ENCODE measurements at regions not wholly inside any gene's neighbourhood (a gene's known extent, or its start where the extent isn't known, plus 50 kb on each side); places are given as distances from the start of the nearest gene placed in this dataset.

DNA sequence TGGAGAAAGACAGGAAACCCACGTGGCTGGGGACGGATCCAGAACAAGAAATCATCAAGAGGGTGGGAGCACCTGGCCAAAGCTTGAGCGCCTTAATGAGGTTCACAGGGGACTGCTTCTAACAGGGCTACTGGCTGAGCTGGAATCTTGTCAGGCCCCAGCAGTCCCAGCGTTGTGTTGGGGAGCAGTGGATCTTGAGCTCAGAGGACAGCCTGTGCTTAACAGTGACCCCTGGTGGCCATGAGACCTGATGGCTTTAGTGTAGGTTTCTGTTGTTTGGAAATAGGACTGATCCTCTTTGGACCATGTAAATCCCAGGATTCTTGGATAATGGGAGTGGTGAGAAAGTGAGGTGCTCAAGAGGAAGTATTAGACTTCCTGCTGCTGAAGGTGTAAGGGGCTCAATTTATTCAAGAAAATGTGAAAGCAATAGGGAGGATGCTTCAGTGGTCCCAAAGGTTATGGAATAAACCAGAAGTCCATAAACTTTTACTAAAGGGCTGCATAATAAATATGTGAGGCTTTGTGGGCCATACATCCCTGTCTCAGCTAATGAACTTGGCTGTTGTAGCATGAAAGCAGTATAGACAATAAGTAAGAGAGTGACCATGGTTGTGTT is 216.2 kb downstream of the NFATC2 start:
- Histone ChIP-seq H3K79me2 (no peaks in the 10 kb centered on the region), H2AFZ (no peak overlapping the region), H3K4me3 (no peak overlapping the region), H3K9me3 (ENCODE audit: low read depth) (no peaks in the 10 kb centered on the region), H3K27me3 (no peaks in the 10 kb centered on the region), H3K4me2 (no peak overlapping the region), H3K36me3 (replicated peaks; ENCODE audit: insufficient read depth, low read depth) (no peaks in the 10 kb centered on the region), H3K27ac (no peak overlapping the region), H4K20me1 (ENCODE audit: insufficient read depth, poor library complexity, severe bottlenecking) (no peaks in the 10 kb centered on the region), H3K9me2 (replicated peaks; ENCODE audit: insufficient read depth) (no peaks in the 10 kb centered on the region), H3K4me1 (ENCODE audit: insufficient read depth) (no peaks in the 10 kb centered on the region)
- peak; percentile 71 for DNase-seq (ENCODE audit: low spot score)
- 69% methylated on average over 4 of the region's 4 CpGs for WGBS (ENCODE audit: low lambda C conversion rate, missing lambda C conversion rate)
- TF ChIP-seq, protein P1, sequence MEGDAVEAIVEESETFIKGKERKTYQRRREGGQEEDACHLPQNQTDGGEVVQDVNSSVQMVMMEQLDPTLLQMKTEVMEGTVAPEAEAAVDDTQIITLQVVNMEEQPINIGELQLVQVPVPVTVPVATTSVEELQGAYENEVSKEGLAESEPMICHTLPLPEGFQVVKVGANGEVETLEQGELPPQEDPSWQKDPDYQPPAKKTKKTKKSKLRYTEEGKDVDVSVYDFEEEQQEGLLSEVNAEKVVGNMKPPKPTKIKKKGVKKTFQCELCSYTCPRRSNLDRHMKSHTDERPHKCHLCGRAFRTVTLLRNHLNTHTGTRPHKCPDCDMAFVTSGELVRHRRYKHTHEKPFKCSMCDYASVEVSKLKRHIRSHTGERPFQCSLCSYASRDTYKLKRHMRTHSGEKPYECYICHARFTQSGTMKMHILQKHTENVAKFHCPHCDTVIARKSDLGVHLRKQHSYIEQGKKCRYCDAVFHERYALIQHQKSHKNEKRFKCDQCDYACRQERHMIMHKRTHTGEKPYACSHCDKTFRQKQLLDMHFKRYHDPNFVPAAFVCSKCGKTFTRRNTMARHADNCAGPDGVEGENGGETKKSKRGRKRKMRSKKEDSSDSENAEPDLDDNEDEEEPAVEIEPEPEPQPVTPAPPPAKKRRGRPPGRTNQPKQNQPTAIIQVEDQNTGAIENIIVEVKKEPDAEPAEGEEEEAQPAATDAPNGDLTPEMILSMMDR (IDR thresholded peaks at IDR 0.05; ENCODE audit: poor library complexity), result peak; percentile 58
- TF ChIP-seq EZH2 (IDR thresholded peaks at IDR 0.05; ENCODE audit: borderline replicate concordance), result no peak

DNA sequence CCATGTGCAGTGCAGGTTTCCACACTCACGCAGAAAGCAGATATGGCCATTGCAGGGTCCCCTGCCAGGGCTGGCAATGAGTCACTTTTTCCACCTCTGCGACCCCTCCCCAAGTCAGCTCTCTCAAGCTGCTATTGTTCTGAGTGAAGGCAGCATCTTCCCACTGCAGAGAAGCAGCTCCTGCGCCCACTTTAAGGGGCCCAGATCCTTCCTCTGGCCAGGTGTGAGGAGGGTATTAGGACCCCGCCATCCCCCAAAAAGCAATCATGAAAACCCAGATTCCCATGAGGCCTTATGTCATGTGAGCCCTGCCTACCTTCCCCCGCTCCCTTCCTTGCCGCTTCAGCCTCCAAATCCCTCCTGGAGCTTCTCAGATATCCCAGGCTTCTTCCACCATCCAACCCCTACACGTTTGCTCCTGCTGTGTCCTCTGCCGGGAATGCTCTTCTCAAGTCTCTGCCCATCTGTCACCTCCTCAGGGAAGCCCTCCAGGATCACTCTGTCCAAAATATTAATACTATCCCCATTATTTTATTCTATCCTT is 220.3 kb downstream of the NFATC2 start:
- Histone ChIP-seq H3K4me1 (ENCODE audit: insufficient read depth) (no peaks in the 10 kb centered on the region), H3K79me2 (no peaks in the 10 kb centered on the region), H3K4me2 (no peak overlapping the region), H3K4me3 (no peak overlapping the region), H2AFZ (no peak overlapping the region), H3K36me3 (replicated peaks; ENCODE audit: insufficient read depth, low read depth) (no peaks in the 10 kb centered on the region), H3K9me2 (replicated peaks; ENCODE audit: insufficient read depth) (no peaks in the 10 kb centered on the region), H3K27me3 (no peaks in the 10 kb centered on the region), H3K27ac (no peak overlapping the region), H3K9me3 (ENCODE audit: low read depth) (no peaks in the 10 kb centered on the region), H4K20me1 (ENCODE audit: insufficient read depth, poor library complexity, severe bottlenecking) (no peaks in the 10 kb centered on the region)
- DNase-seq (ENCODE audit: low spot score), result no peak
- 69% methylated on average over 8 of the region's 8 CpGs for whole genome bisulfite sequencing (ENCODE audit: low lambda C conversion rate, missing lambda C conversion rate)
- TF ChIP-seq EZH2phosphoT487 (IDR thresholded peaks at IDR 0.05; ENCODE audit: low read depth, severe bottlenecking, unreplicated experiment) (no peak), EZH2 (IDR thresholded peaks at IDR 0.05; ENCODE audit: borderline replicate concordance) (no peak)
- TF ChIP-seq, protein P1 (IDR thresholded peaks at IDR 0.05; ENCODE audit: poor library complexity), result no peak

DNA sequence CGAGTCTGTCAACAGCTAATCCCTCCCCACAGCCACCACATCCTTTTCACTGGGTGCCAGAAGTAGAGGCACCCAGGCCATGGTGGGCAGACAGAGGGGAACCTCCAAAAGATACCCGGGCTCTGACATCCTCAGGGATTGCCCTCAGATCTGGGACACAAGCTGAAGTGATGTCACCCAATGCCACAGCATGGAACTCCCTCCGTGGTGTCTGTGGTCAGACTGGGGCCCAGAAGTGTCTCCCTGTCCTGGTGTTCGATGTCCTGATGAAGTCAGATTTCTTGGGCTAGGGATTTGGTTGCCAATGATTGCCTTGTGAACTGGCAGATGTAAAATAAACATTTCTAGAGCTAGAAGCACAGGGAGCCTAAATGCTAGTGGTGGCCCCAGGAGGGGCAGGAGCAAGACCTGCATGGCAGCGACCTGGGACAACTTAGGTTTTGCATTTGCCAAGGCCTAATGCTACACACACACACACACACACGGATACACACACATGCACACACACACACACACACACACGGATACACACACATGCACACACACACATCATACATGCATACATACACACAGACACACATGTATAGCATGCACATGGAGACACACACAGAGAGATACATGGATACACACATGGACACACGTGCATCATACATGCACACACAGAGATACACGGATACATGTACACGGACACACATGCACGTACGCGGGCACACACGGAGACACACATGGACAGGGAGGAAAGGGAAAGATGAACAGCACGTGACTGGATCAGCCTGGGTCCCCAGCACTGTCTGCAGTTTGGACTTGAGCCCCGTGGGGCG is 221.0 kb downstream of the NFATC2 start:
- Histone ChIP-seq H3K4me3 (no peak overlapping the region), H3K27me3 (no peaks in the 10 kb centered on the region), H3K4me2 (no peak overlapping the region), H3K9me3 (ENCODE audit: low read depth) (no peaks in the 10 kb centered on the region), H2AFZ (no peak overlapping the region), H3K36me3 (replicated peaks; ENCODE audit: insufficient read depth, low read depth) (no peaks in the 10 kb centered on the region), H3K27ac (no peak overlapping the region), H3K4me1 (ENCODE audit: insufficient read depth) (no peaks in the 10 kb centered on the region), H3K9me2 (replicated peaks; ENCODE audit: insufficient read depth) (no peaks in the 10 kb centered on the region), H3K79me2 (no peaks in the 10 kb centered on the region), H4K20me1 (ENCODE audit: insufficient read depth, poor library complexity, severe bottlenecking) (no peaks in the 10 kb centered on the region)
- DNase-seq (ENCODE audit: low spot score), result no peak
- WGBS (ENCODE audit: low lambda C conversion rate, missing lambda C conversion rate), result 87% methylated on average over 17 of the region's 17 CpGs
- TF ChIP-seq EZH2phosphoT487 (IDR thresholded peaks at IDR 0.05; ENCODE audit: low read depth, severe bottlenecking, unreplicated experiment) (no peak), EZH2 (IDR thresholded peaks at IDR 0.05; ENCODE audit: borderline replicate concordance) (no peak)

DNA sequence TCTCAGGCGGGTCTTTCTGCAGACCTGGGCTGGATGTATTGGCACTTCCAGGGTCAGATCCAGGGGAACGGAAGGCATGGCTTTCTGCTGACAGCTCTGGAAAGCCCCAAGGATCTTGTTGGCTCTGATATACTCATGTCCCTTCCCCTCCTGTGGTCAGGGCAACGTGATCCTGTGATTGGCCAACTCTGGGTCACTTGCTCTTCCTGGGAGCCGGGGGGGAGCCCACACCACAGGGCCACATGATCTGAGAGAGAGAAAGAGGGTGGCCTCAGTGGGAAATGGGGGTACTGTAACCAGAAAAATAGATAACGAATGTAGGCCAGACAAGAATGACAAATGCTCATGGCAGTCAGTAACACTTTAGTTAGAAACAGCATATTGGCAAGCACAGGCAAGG is 223.0 kb downstream of the NFATC2 start:
- Histone ChIP-seq H3K4me3 (no peak overlapping the region), H4K20me1 (ENCODE audit: insufficient read depth, poor library complexity, severe bottlenecking) (no peaks in the 10 kb centered on the region), H3K9me3 (ENCODE audit: low read depth) (no peaks in the 10 kb centered on the region), H3K27ac (no peak overlapping the region), H3K36me3 (replicated peaks; ENCODE audit: insufficient read depth, low read depth) (no peaks in the 10 kb centered on the region), H3K4me1 (ENCODE audit: insufficient read depth) (no peaks in the 10 kb centered on the region), H3K79me2 (no peaks in the 10 kb centered on the region), H3K4me2 (no peak overlapping the region), H3K27me3 (no peaks in the 10 kb centered on the region), H3K9me2 (replicated peaks; ENCODE audit: insufficient read depth) (no peaks in the 10 kb centered on the region), H2AFZ (no peak overlapping the region)
- TF ChIP-seq EZH2phosphoT487 (IDR thresholded peaks at IDR 0.05; ENCODE audit: low read depth, severe bottlenecking, unreplicated experiment) (no peak), EZH2 (IDR thresholded peaks at IDR 0.05; ENCODE audit: borderline replicate concordance) (no peak)
- TF ChIP-seq, protein P1 (IDR thresholded peaks at IDR 0.05; ENCODE audit: poor library complexity), result no peak
- DNase-seq (ENCODE audit: low spot score), result no peak
- WGBS (ENCODE audit: low lambda C conversion rate, missing lambda C conversion rate), result 86% methylated on average over 5 of the region's 5 CpGs

All from hepatocyte (in vitro differentiated cells).